GM23338 (cell line): ENCODE measurements at regions not wholly inside any gene's neighbourhood (a gene's known extent, or its start where the extent isn't known, plus 50 kb on each side); places are given as distances from the start of the nearest gene placed in this dataset.

Experiments used
- ATAC-seq: fragments of 200-7000 bp; cut with Tn5 transposase; 3 replicates; pipeline ENCODE4 v1.9.1; 2020
- DNase-seq: peaks from one replicate; pipeline ENCODE4 v3.0.0-alpha.2; 2015; ENCODE audit warnings: low spot score
- H2AFZ ChIP-seq: fragments of 200-600 bp; sonication (generic); 2 replicates; pipeline ENCODE4 v1.8.0; 2016; ENCODE audit warnings: antibody characterized with exemption, mild to moderate bottlenecking, moderate library complexity
- H3F3A ChIP-seq: fragments of 200-600 bp; sonication (generic); replicated peaks from 2 replicates; pipeline ENCODE4 v1.8.0; 2017; ENCODE audit warnings: antibody characterized with exemption, mixed run types, low read depth
- H3K27ac ChIP-seq: fragments of 200-600 bp; sonication (generic); 2 replicates; pipeline ENCODE4 v1.6.1; 2016; ENCODE audit warnings: low read depth
- H3K27me3 ChIP-seq: fragments of 200-600 bp; sonication (generic); 2 replicates; pipeline ENCODE4 v1.8.0; 2016; ENCODE audit warnings: mild to moderate bottlenecking, mixed run types, moderate library complexity; ENCODE audit not compliant: insufficient read depth
- H3K36me3 ChIP-seq: fragments of 200-600 bp; sonication (generic); 2 replicates; pipeline ENCODE4 v1.8.0; 2016; ENCODE audit warnings: mild to moderate bottlenecking; ENCODE audit not compliant: insufficient read depth
- H3K4me1 ChIP-seq: fragments of 200-600 bp; sonication (generic); 2 replicates; pipeline ENCODE4 v1.8.0; 2016; ENCODE audit warnings: mild to moderate bottlenecking, moderate library complexity; ENCODE audit not compliant: insufficient read depth
- H3K4me2 ChIP-seq: fragments of 200-600 bp; sonication (generic); 2 replicates; pipeline ENCODE4 v1.7.1; 2017; ENCODE audit warnings: mixed run types
- H3K4me3 ChIP-seq: fragments of 200-600 bp; sonication (generic); 2 replicates; pipeline ENCODE4 v1.6.1; 2016; ENCODE audit warnings: mixed run types
- H3K79me2 ChIP-seq: fragments of 200-600 bp; sonication (generic); replicated peaks from 2 replicates; pipeline ENCODE4 v1.8.0; 2017; ENCODE audit warnings: mild to moderate bottlenecking; ENCODE audit not compliant: insufficient read depth
- H3K9me2 ChIP-seq: fragments of 200-600 bp; sonication (generic); 2 replicates; pipeline ENCODE4 v1.8.0; 2017; ENCODE audit not compliant: insufficient read depth
- H4K20me1 ChIP-seq: fragments of 200-600 bp; sonication (generic); replicated peaks from 2 replicates; pipeline ENCODE4 v1.8.0; 2017; ENCODE audit warnings: mild to moderate bottlenecking; ENCODE audit not compliant: insufficient read depth
- H3K27ac Mint-ChIP-seq: 2 replicates; pipeline ENCODE4 v1.8.0; 2020; ENCODE audit warnings: inconsistent platforms, mild to moderate bottlenecking, moderate library complexity, mixed read lengths
- H3K27me3 Mint-ChIP-seq: 3 replicates; pipeline ENCODE4 v1.8.0; 2022; ENCODE audit warnings: low read depth, mild to moderate bottlenecking, moderate library complexity, mixed read lengths, inconsistent platforms; ENCODE audit not compliant: insufficient read depth, poor library complexity
- H3K36me3 Mint-ChIP-seq: 3 replicates; pipeline ENCODE4 v1.8.0; 2021; ENCODE audit warnings: low read depth, mild to moderate bottlenecking, inconsistent platforms, moderate library complexity, mixed read lengths
- H3K4me1 Mint-ChIP-seq: 3 replicates; pipeline ENCODE4 v1.8.0; 2020; ENCODE audit warnings: mild to moderate bottlenecking, inconsistent platforms, mixed read lengths
- H3K4me3 Mint-ChIP-seq: 3 replicates; pipeline ENCODE4 v1.8.0; 2021; ENCODE audit warnings: moderate library complexity, mild to moderate bottlenecking, inconsistent platforms, mixed read lengths
- H3K9me3 Mint-ChIP-seq: 3 replicates; pipeline ENCODE4 v1.8.0; 2020; ENCODE audit warnings: moderate library complexity, mild to moderate bottlenecking, inconsistent platforms, mixed read lengths
- EZH2 ChIP-seq: fragments of 200-600 bp; sonication (generic); IDR thresholded peaks from one replicate; pipeline ENCODE4 v1.8.0; 2017; ENCODE audit warnings: antibody characterized with exemption, mild to moderate bottlenecking, low read depth; ENCODE audit not compliant: unreplicated experiment
- NANOG ChIP-seq: IDR thresholded peaks from 2 replicates; pipeline ENCODE4 v1.6.1; 2016; ENCODE audit warnings: antibody characterized with exemption, borderline replicate concordance
- POLR2AphosphoS5 ChIP-seq: IDR thresholded peaks from 2 replicates; pipeline ENCODE4 v1.6.1; 2016; ENCODE audit warnings: antibody characterized with exemption, low read depth
- ZNF114 ChIP-seq: fragments of 250-450 bp; sonication (Bioruptor Pico); IDR thresholded peaks from 2 replicates; pipeline ENCODE4 v1.5.0; 2020; ENCODE audit warnings: mild to moderate bottlenecking, moderate library complexity
- ZNF331 ChIP-seq: fragments of 250-450 bp; sonication (Bioruptor Pico); IDR thresholded peaks from 2 replicates; pipeline ENCODE4 v1.5.0; 2020; ENCODE audit warnings: low read depth, mild to moderate bottlenecking, moderate library complexity
- TF ChIP-seq, protein P1 (sequence below): IDR thresholded peaks from 2 replicates; pipeline ENCODE4 v1.6.1; 2016; ENCODE audit warnings: antibody characterized with exemption
- TF ChIP-seq, protein P2 (sequence below): fragments of 250-450 bp; sonication (Bioruptor Pico); IDR thresholded peaks from 2 replicates; pipeline ENCODE4 v1.5.0; 2020; ENCODE audit warnings: mild to moderate bottlenecking, moderate library complexity
- TF ChIP-seq, protein P3 (sequence below), 2 experiments: fragments of 200-600 bp in 1 of 2; sonication (generic) in 1 of 2; conservative IDR thresholded peaks; 2 replicates each; pipeline versions ENCODE4 v1.5.1 to v1.6.1; 2016 to 2017; ENCODE audit warnings: antibody characterized with exemption in 2 of 2, low read depth in 2 of 2, mild to moderate bottlenecking in 2 of 2, moderate library complexity in 1 of 2

DNA sequence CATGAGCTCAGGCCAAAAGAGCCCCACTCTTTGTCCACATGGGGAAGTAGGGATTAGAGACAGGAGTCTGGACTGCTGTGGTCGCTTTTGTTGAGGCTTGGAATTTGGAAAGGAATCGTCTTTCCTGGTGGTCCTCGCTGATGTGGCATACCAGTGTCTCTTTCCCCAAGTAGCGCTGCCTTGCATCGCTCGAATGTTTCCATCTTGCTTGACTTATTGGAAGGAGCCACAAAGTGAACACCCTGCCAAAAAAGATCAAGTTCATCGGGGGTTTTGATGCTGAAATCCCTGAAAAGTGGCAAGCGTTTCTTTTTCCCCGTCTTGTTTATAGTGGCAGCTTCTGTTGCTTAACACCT is 161.3 kb downstream of the MACROH2A1 start:
- H3K4me3 Mint-ChIP-seq, result no peak overlapping the region
- no peaks in the 10 kb centered on the region for H3K79me2 ChIP-seq

GRCh38 chr5:135236908-135237747 is 161.9 kb downstream of the MACROH2A1 start:
- no peaks in the 10 kb centered on the region for H3K9me2 ChIP-seq
- Mint-ChIP-seq H3K27me3 (peaks cover 8% of the 10 kb centered on the region), H3K4me3 (no peak overlapping the region), H3K36me3 (no peaks in the 10 kb centered on the region), H3K27ac (no peak overlapping the region), H3K4me1 (peaks cover 10% of the 10 kb centered on the region), H3K9me3 (no peaks in the 10 kb centered on the region)
- DNase-seq (no peak), ATAC-seq (no peak)
- no peaks in the 10 kb centered on the region for H3K79me2 ChIP-seq
- no peak overlapping the region for H3K4me3 ChIP-seq
- H3K4me1 ChIP-seq, result no peaks in the 10 kb centered on the region; the same call in 1 of the 2 replicates
- no peak overlapping the region for H3K4me2 ChIP-seq
- no peaks in the 10 kb centered on the region for H4K20me1 ChIP-seq
- H3K36me3 ChIP-seq, result no peaks in the 10 kb centered on the region
- H3K27ac ChIP-seq, result no peak overlapping the region
- no peaks in the 10 kb centered on the region for H3F3A ChIP-seq
- no peak for TF ChIP-seq ZNF331
- TF ChIP-seq ZNF114 (CRISPR knock-in tag), result no peak
- TF ChIP-seq EZH2, result no peak
- TF ChIP-seq, protein P1, sequence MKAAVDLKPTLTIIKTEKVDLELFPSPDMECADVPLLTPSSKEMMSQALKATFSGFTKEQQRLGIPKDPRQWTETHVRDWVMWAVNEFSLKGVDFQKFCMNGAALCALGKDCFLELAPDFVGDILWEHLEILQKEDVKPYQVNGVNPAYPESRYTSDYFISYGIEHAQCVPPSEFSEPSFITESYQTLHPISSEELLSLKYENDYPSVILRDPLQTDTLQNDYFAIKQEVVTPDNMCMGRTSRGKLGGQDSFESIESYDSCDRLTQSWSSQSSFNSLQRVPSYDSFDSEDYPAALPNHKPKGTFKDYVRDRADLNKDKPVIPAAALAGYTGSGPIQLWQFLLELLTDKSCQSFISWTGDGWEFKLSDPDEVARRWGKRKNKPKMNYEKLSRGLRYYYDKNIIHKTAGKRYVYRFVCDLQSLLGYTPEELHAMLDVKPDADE, result no peak
- TF ChIP-seq POLR2AphosphoS5, result no peak
- no peak for TF ChIP-seq NANOG
- TF ChIP-seq, protein P2, sequence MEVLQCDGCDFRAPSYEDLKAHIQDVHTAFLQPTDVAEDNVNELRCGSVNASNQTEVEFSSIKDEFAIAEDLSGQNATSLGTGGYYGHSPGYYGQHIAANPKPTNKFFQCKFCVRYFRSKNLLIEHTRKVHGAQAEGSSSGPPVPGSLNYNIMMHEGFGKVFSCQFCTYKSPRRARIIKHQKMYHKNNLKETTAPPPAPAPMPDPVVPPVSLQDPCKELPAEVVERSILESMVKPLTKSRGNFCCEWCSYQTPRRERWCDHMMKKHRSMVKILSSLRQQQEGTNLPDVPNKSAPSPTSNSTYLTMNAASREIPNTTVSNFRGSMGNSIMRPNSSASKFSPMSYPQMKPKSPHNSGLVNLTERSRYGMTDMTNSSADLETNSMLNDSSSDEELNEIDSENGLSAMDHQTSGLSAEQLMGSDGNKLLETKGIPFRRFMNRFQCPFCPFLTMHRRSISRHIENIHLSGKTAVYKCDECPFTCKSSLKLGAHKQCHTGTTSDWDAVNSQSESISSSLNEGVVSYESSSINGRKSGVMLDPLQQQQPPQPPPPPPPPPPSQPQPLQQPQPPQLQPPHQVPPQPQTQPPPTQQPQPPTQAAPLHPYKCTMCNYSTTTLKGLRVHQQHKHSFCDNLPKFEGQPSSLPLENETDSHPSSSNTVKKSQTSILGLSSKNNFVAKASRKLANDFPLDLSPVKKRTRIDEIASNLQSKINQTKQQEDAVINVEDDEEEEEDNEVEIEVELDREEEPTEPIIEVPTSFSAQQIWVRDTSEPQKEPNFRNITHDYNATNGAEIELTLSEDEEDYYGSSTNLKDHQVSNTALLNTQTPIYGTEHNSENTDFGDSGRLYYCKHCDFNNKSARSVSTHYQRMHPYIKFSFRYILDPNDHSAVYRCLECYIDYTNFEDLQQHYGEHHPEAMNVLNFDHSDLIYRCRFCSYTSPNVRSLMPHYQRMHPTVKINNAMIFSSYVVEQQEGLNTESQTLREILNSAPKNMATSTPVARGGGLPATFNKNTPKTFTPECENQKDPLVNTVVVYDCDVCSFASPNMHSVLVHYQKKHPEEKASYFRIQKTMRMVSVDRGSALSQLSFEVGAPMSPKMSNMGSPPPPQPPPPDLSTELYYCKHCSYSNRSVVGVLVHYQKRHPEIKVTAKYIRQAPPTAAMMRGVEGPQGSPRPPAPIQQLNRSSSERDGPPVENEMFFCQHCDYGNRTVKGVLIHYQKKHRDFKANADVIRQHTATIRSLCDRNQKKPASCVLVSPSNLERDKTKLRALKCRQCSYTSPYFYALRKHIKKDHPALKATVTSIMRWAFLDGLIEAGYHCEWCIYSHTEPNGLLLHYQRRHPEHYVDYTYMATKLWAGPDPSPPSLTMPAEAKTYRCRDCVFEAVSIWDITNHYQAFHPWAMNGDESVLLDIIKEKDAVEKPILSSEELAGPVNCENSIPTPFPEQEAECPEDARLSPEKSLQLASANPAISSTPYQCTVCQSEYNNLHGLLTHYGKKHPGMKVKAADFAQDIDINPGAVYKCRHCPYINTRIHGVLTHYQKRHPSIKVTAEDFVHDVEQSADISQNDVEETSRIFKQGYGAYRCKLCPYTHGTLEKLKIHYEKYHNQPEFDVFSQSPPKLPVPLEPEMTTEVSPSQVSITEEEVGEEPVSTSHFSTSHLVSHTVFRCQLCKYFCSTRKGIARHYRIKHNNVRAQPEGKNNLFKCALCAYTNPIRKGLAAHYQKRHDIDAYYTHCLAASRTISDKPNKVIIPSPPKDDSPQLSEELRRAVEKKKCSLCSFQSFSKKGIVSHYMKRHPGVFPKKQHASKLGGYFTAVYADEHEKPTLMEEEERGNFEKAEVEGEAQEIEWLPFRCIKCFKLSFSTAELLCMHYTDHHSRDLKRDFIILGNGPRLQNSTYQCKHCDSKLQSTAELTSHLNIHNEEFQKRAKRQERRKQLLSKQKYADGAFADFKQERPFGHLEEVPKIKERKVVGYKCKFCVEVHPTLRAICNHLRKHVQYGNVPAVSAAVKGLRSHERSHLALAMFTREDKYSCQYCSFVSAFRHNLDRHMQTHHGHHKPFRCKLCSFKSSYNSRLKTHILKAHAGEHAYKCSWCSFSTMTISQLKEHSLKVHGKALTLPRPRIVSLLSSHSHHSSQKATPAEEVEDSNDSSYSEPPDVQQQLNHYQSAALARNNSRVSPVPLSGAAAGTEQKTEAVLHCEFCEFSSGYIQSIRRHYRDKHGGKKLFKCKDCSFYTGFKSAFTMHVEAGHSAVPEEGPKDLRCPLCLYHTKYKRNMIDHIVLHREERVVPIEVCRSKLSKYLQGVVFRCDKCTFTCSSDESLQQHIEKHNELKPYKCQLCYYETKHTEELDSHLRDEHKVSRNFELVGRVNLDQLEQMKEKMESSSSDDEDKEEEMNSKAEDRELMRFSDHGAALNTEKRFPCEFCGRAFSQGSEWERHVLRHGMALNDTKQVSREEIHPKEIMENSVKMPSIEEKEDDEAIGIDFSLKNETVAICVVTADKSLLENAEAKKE (CRISPR knock-in tag), result no peak
- H2AFZ ChIP-seq, result no peak overlapping the region
- H3K27me3 ChIP-seq, result no peaks in the 10 kb centered on the region

More for the DNA sequence above, 161.3 kb downstream of the MACROH2A1 start:
- H3K9me3 Mint-ChIP-seq, result no peaks in the 10 kb centered on the region
- Histone ChIP-seq H3K4me2 (no peak overlapping the region), H4K20me1 (no peaks in the 10 kb centered on the region), H3K36me3 (no peaks in the 10 kb centered on the region), H3K9me2 (no peaks in the 10 kb centered on the region), H3K4me3 (no peak overlapping the region), H2AFZ (no peak overlapping the region), H3K27ac (no peak overlapping the region), H3F3A (no peaks in the 10 kb centered on the region), H3K4me1 (no peaks in the 10 kb centered on the region; the same call in 1 of the 2 replicates), H3K27me3 (no peaks in the 10 kb centered on the region)
- H3K27me3 Mint-ChIP-seq, result peaks cover 8% of the 10 kb centered on the region
- TF ChIP-seq, protein P3, sequence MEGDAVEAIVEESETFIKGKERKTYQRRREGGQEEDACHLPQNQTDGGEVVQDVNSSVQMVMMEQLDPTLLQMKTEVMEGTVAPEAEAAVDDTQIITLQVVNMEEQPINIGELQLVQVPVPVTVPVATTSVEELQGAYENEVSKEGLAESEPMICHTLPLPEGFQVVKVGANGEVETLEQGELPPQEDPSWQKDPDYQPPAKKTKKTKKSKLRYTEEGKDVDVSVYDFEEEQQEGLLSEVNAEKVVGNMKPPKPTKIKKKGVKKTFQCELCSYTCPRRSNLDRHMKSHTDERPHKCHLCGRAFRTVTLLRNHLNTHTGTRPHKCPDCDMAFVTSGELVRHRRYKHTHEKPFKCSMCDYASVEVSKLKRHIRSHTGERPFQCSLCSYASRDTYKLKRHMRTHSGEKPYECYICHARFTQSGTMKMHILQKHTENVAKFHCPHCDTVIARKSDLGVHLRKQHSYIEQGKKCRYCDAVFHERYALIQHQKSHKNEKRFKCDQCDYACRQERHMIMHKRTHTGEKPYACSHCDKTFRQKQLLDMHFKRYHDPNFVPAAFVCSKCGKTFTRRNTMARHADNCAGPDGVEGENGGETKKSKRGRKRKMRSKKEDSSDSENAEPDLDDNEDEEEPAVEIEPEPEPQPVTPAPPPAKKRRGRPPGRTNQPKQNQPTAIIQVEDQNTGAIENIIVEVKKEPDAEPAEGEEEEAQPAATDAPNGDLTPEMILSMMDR (conservative IDR thresholded peaks at IDR 0.05; ENCODE audit: low read depth in 2 of 2), result no peak
- peaks cover 10% of the 10 kb centered on the region for H3K4me1 Mint-ChIP-seq
- ATAC-seq (no peak), DNase-seq (no peak)
- no peak overlapping the region for H3K27ac Mint-ChIP-seq
- no peaks in the 10 kb centered on the region for H3K36me3 Mint-ChIP-seq
